GM20000 (cell line): ENCODE measurements at regions not wholly inside any gene's neighbourhood (a gene's known extent, or its start where the extent isn't known, plus 50 kb on each side); places are given as distances from the start of the nearest gene placed in this dataset.

Experiments used
- DNase-seq: peaks from one replicate; pipeline ENCODE4 v3.0.0; 2012; ENCODE audit warnings: low spot score
- TF ChIP-seq, protein P1 (sequence below): IDR thresholded peaks from 2 replicates; pipeline ENCODE4 v1.5.1; 2012; ENCODE audit warnings: mild to moderate bottlenecking, control low read depth; ENCODE audit errors: extremely low read depth, missing control alignments

DNA sequence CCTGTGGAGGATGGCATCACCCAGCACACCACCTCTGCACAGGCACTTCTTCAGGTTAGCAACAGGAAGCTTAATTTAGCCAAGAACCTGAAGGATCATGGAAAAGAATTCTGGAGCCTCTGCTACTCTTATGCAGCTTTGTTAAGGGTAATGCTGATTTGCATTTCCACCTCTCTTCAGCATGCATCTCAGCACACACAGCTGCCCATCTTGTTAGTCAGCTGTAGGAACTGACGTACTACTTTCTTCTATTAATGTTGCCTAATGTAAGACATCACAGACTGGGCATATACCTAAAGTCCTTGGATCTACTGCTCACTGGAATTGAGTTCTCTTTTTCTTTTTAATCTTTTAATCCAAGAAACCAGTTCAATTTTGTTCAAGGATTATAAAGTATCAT lies 181.0 kb downstream of the SPP2 start:
- DNase-seq = no peak
- TF ChIP-seq, protein P1, sequence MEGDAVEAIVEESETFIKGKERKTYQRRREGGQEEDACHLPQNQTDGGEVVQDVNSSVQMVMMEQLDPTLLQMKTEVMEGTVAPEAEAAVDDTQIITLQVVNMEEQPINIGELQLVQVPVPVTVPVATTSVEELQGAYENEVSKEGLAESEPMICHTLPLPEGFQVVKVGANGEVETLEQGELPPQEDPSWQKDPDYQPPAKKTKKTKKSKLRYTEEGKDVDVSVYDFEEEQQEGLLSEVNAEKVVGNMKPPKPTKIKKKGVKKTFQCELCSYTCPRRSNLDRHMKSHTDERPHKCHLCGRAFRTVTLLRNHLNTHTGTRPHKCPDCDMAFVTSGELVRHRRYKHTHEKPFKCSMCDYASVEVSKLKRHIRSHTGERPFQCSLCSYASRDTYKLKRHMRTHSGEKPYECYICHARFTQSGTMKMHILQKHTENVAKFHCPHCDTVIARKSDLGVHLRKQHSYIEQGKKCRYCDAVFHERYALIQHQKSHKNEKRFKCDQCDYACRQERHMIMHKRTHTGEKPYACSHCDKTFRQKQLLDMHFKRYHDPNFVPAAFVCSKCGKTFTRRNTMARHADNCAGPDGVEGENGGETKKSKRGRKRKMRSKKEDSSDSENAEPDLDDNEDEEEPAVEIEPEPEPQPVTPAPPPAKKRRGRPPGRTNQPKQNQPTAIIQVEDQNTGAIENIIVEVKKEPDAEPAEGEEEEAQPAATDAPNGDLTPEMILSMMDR = no peak

DNA sequence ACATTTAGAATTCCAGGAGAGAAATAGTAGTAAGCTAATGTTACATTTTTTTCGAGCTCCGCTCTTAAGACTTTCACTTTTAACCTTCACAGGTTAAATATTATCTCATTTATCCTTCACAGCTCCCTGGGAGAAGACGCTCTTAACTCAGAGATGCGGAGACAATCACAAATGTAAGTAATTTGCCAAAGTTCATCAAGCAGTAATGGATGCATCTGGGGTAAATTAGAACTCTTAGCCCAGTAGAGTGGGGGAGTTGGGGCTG lies 168.5 kb downstream of the SPP2 start:
- TF ChIP-seq, protein P1 = no peak

DNA sequence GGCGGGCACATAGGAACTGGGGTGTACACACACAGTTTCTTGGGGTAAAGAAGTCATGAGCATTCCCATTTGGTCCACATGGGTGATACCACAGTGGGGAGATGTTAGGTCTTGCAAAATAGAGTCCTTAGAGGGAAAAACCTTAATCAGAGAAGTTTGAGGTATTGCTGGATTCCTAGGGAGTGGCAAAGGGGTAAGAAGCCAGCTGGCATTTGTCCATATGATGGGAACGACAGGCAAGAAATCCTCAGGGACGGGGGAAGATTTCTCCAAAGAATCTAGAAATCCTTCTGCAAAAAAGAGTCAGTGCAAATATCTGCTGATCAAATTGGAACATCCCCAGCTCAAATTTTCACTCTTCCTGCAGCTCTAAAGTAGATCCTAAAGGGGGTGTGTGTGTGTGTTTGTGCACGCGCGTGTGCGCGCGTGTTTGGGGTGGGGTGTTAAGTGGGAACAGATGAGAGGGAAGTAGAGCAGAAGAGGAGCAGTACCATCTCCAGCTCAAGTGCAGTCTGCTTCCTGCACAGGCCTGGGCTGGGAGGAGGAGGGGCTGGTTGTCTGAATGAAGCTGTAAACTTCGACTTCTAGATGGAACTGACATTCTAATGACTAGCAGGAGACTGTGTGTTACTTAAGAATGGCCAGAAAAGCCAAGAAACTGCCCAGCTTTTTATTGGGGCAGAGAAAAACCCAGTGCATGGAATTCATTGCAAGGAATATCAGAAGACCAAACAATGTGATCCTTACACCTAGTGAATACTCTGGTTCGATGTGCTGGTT lies 168.0 kb downstream of the SPP2 start:
- TF ChIP-seq, protein P1 = no peak
- no peak for DNase-seq

More for the DNA sequence above, 168.5 kb downstream of the SPP2 start:
- no peak for DNase-seq

DNA sequence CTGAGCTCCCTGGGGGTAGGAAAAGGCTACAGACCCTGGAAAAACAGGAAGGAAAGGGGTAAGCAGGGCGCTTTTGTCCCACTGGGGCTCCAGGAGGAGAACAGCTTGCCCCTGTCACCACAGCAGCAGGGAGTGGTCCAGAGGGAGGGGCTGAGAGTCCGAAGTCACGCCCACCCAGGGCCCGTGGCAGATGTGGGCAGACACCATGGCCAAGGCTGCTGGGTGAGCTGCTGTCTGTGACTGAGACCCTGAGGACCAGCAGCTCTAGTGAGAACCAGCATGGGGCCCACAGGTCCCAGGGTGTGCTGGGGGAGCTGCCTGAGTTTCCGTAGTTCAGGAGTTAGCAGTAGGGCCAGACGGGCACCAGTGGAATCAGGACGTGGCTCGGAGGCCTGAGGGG lies 162.0 kb downstream of the SPP2 start:
- TF ChIP-seq, protein P1 = no peak
- DNase-seq = no peak

DNA sequence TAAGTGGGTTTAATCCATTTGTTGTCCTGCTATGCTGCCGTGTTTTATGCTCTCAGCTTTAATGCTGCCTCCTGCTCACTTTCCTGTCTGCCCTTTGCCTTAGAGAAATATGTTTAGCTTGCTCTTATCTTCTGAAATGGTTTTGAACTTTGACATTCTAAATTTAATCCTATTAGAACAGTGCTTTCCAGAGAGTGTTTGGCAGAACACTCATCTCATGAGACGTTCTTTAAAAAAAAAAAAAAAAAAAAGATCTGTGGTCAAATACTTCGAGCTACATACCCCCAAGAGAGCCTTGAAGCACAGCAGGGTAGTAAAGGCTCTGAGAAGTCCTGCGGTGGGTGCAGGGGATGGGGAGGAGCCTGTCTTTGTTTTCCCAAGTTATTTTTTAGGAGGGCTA lies 161.3 kb downstream of the SPP2 start:
- TF ChIP-seq, protein P1 = no peak
- no peak for DNase-seq

DNA sequence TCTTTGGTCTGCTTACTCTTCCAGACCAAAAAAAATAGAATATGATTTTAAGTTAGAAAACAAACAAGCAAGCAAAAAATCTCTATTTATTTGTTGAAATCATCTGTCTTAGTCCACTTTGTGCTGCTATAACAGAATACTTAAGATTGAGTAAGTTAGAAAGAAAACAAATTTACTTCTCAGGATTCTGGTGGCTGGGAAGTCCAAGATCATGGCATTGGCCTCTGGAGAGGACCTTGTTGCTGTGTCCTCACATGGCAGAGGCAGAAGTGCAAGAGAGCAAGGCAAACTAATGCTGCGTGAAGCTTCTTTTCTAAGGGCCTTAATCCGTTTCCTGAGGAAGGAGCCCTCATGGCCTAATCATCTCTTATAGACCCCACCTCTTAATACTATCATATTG lies 156.2 kb downstream of the SPP2 start:
- TF ChIP-seq, protein P1 = no peak
- DNase-seq = no peak

DNA sequence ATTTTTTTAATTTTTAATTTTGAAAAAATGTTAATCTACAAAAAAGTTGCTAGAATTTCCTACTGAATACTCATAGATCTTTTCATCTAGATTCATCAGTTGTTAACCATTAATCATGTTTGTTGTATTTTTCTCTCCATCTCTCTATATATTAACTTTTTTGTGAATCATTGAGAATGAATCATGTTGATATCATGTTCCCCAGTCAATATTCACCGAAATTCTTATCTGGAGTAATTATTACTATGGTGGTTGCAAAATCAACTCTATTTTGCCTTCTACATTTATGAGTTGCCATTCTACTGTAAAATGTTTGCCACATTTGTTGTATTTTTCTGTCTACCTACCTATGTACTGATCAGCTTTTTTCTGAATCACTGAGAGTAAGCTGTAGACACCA lies 154.0 kb downstream of the SPP2 start:
- DNase-seq = no peak
- TF ChIP-seq, protein P1 = no peak
